Hepatic stellate cell (primary cell): ENCODE measurements at regions not wholly inside any gene's neighbourhood (a gene's known extent, or its start where the extent isn't known, plus 50 kb on each side); places are given as distances from the start of the nearest gene placed in this dataset.

Experiments used
- DNase-seq: peaks from one replicate; pipeline ENCODE4 v3.0.0; 2011; ENCODE audit warnings: low spot score

GRCh38 chr5:11998397-11998796, 94.2 kb upstream of the CTNND2 start:
- no peak for DNase-seq

- DNase-seq: no peak
Measured at GRCh38 chr5:11997942-11998341, 93.7 kb upstream of the CTNND2 start.

- DNase-seq: no peak
Measured at GRCh38 chr5:11992518-11992917, 88.3 kb upstream of the CTNND2 start.

GRCh38 chr5:11985993-11986392, 81.7 kb upstream of the CTNND2 start:
- no peak for DNase-seq

- no peak for DNase-seq
Measured at GRCh38 chr5:11984196-11984595, 80.0 kb upstream of the CTNND2 start.

- no peak for DNase-seq
Measured at GRCh38 chr5:11981986-11982385, 77.7 kb upstream of the CTNND2 start.

- DNase-seq: no peak
Measured at GRCh38 chr5:11977904-11978303, 73.7 kb upstream of the CTNND2 start.

GRCh38 chr5:11973469-11973868, 69.2 kb upstream of the CTNND2 start:
- DNase-seq: no peak

GRCh38 chr5:11963227-11963626, 59.0 kb upstream of the CTNND2 start:
- no peak for DNase-seq

GRCh38 chr5:11962122-11962521, 57.9 kb upstream of the CTNND2 start:
- no peak for DNase-seq

- DNase-seq: no peak
Measured at GRCh38 chr5:11958321-11958720, 54.1 kb upstream of the CTNND2 start.

- no peak for DNase-seq
Measured at GRCh38 chr5:11955331-11955730, 51.1 kb upstream of the CTNND2 start.
